Peyer's patch (tissue), 4 donors: ENCODE measurements at regions not wholly inside any gene's neighbourhood (a gene's known extent, or its start where the extent isn't known, plus 50 kb on each side); places are given as distances from the start of the nearest gene placed in this dataset.

ENCODE experiments used
- POLR2A ChIP-seq, 2 donors: fragments of 450-650 bp; IDR thresholded peaks; one replicate each; pipeline ENCODE4 v1.5.1; 2017; ENCODE audit warnings: antibody characterized with exemption in 2 of 2, mild to moderate bottlenecking in 2 of 2, moderate library complexity in 2 of 2
- TF ChIP-seq, protein P1 (sequence below), 6 experiments: fragments of 450-650 bp in 4 of 6; fragments of 200-600 bp in 2 of 6; sonication (generic) in 1 of 6; IDR thresholded peaks; one replicate each; pipeline ENCODE4 v1.5.1; 2017 to 2019; ENCODE audit warnings: antibody characterized with exemption in 6 of 6, mild to moderate bottlenecking in 3 of 6, moderate library complexity in 1 of 6

- TF ChIP-seq, protein P1, sequence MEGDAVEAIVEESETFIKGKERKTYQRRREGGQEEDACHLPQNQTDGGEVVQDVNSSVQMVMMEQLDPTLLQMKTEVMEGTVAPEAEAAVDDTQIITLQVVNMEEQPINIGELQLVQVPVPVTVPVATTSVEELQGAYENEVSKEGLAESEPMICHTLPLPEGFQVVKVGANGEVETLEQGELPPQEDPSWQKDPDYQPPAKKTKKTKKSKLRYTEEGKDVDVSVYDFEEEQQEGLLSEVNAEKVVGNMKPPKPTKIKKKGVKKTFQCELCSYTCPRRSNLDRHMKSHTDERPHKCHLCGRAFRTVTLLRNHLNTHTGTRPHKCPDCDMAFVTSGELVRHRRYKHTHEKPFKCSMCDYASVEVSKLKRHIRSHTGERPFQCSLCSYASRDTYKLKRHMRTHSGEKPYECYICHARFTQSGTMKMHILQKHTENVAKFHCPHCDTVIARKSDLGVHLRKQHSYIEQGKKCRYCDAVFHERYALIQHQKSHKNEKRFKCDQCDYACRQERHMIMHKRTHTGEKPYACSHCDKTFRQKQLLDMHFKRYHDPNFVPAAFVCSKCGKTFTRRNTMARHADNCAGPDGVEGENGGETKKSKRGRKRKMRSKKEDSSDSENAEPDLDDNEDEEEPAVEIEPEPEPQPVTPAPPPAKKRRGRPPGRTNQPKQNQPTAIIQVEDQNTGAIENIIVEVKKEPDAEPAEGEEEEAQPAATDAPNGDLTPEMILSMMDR (IDR thresholded peaks at IDR 0.05) = no peak
- no peak for TF ChIP-seq POLR2A (IDR thresholded peaks at IDR 0.05)
These were observed 79.2 kb upstream of the FOXA2 start for GRCh38 chr20:22663528-22664025.
